ENCODE measurements at regions not wholly inside any gene's neighbourhood (a gene's known extent, or its start where the extent isn't known, plus 50 kb on each side); places are given as distances from the start of the nearest gene placed in this dataset.

DNA sequence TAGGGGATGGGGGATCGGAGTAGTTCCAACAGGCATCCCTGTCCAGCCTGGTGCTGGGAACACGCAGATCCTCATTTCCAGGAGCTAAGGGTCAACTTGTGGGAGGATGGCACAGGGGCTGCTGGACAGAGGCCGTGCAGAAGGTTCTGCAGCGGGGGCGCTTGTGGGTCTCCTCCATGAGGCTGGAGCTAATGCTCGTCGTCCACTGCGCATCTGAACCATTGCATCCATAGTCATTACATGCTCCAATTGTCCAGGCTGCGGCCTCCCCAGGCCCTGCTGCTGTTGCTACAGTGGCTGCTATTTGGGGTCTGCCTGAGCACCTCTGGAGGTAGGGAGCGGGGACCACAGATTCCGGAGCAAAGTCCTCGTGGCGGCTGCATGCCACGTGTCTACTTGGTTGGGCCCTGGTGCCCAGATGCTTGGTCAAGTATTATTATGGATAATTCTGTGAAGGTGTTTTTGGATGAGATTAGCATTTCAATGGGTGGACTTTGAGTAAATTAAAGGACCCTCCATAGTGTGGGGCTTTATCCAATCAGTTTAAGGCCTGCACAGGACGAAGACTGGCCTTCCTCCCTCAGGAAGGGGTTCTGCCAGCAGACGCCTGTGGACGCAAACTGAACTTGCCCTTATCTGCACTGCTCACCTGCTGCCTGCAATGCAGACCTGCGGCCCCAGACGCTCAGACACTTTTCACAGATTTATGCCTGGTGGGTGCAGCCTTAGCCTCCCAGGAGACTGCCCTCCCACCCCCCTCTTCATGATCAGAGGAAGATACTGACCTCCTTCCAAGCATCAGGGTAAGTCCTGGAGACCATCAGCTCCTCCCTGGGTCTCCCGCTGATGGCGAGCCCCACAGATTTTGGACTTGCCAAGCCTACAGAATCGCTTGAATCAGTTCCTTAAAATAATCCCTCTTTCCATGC is 127.5 kb upstream of the IRX4 start:
- Histone ChIP-seq H3K27ac (ENCODE audit: low read depth, low read length) (no peak overlapping the region), H2AFZ (ENCODE audit: low read depth, low read length) (no peak overlapping the region), H3K79me2 (ENCODE audit: insufficient read depth, low read length) (no peaks in the 10 kb centered on the region), H3K36me3 (ENCODE audit: insufficient read depth, low read length) (no peaks in the 10 kb centered on the region), H4K20me1 (ENCODE audit: insufficient read depth, low read length) (no peaks in the 10 kb centered on the region), H3K27me3 (ENCODE audit: insufficient read depth, low read length) (no peaks in the 10 kb centered on the region), H3K9ac (ENCODE audit: low read length) (no peak overlapping the region), H3K4me2 (ENCODE audit: low read length) (no peak overlapping the region), H3K9me3 (ENCODE audit: insufficient read depth, low read depth, low read length) (no peaks in the 10 kb centered on the region), H3K4me3 (ENCODE audit: insufficient read depth, low read depth, low read length) (no peak overlapping the region), H3K4me1 (ENCODE audit: insufficient read depth, low read length) (no peaks in the 10 kb centered on the region)
- Mint-ChIP-seq H3K9me3 (ENCODE audit: unreplicated experiment) (peaks cover under 1% of the 10 kb centered on the region), H3K27ac (ENCODE audit: unreplicated experiment) (no peak overlapping the region), H3K4me1 (ENCODE audit: low read depth, unreplicated experiment) (no peaks in the 10 kb centered on the region), H3K36me3 (ENCODE audit: low read depth, unreplicated experiment) (no peaks in the 10 kb centered on the region), H3K27me3 (ENCODE audit: low read depth, unreplicated experiment) (peaks cover 63% of the 10 kb centered on the region), H3K4me3 (ENCODE audit: unreplicated experiment) (no peak overlapping the region)
- FAIRE-seq = no peak
- DNase-seq (ENCODE audit: low read depth) = no peak
- TF ChIP-seq, protein P1, sequence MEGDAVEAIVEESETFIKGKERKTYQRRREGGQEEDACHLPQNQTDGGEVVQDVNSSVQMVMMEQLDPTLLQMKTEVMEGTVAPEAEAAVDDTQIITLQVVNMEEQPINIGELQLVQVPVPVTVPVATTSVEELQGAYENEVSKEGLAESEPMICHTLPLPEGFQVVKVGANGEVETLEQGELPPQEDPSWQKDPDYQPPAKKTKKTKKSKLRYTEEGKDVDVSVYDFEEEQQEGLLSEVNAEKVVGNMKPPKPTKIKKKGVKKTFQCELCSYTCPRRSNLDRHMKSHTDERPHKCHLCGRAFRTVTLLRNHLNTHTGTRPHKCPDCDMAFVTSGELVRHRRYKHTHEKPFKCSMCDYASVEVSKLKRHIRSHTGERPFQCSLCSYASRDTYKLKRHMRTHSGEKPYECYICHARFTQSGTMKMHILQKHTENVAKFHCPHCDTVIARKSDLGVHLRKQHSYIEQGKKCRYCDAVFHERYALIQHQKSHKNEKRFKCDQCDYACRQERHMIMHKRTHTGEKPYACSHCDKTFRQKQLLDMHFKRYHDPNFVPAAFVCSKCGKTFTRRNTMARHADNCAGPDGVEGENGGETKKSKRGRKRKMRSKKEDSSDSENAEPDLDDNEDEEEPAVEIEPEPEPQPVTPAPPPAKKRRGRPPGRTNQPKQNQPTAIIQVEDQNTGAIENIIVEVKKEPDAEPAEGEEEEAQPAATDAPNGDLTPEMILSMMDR (IDR thresholded peaks at IDR 0.05; ENCODE audit: insufficient read depth, low read depth, low read length) = no peak
- TF ChIP-seq EZH2 (IDR thresholded peaks at IDR 0.05; ENCODE audit: insufficient read depth, low read length) = no peak

- Mint-ChIP-seq H3K27me3 (ENCODE audit: low read depth, unreplicated experiment) (peaks cover 68% of the 10 kb centered on the region), H3K4me3 (ENCODE audit: unreplicated experiment) (no peak overlapping the region), H3K27ac (ENCODE audit: unreplicated experiment) (no peak overlapping the region), H3K36me3 (ENCODE audit: low read depth, unreplicated experiment) (no peaks in the 10 kb centered on the region), H3K9me3 (ENCODE audit: unreplicated experiment) (peaks cover 2% of the 10 kb centered on the region), H3K4me1 (ENCODE audit: low read depth, unreplicated experiment) (no peaks in the 10 kb centered on the region)
- no peak overlapping the region for H2AFZ ChIP-seq (ENCODE audit: low read depth, low read length)
- DNase-seq (ENCODE audit: low read depth) = no peak
- H3K9me3 ChIP-seq (ENCODE audit: insufficient read depth, low read depth, low read length) = no peaks in the 10 kb centered on the region
- no peak overlapping the region for H3K4me2 ChIP-seq (ENCODE audit: low read length)
- no peak for TF ChIP-seq EZH2 (IDR thresholded peaks at IDR 0.05; ENCODE audit: insufficient read depth, low read length)
- TF ChIP-seq, protein P1 (IDR thresholded peaks at IDR 0.05; ENCODE audit: insufficient read depth, low read depth, low read length) = no peak
- no peaks in the 10 kb centered on the region for H3K36me3 ChIP-seq (ENCODE audit: insufficient read depth, low read length)
- no peaks in the 10 kb centered on the region for H4K20me1 ChIP-seq (ENCODE audit: insufficient read depth, low read length)
- no peak overlapping the region for H3K27ac ChIP-seq (ENCODE audit: low read depth, low read length)
- no peaks in the 10 kb centered on the region for H3K79me2 ChIP-seq (ENCODE audit: insufficient read depth, low read length)
- no peak overlapping the region for H3K9ac ChIP-seq (ENCODE audit: low read length)
- H3K27me3 ChIP-seq (ENCODE audit: insufficient read depth, low read length) = no peaks in the 10 kb centered on the region
- H3K4me3 ChIP-seq (ENCODE audit: insufficient read depth, low read depth, low read length) = no peak overlapping the region
- H3K4me1 ChIP-seq (ENCODE audit: insufficient read depth, low read length) = no peaks in the 10 kb centered on the region
- no peak for FAIRE-seq
Measured at GRCh38 chr5:2008851-2009629, 126.3 kb upstream of the IRX4 start.

Measured in astrocyte (in vitro differentiated cells and primary cell).